Naive thymus-derived CD4-positive, alpha-beta T cell (primary cell): ENCODE measurements at regions not wholly inside any gene's neighbourhood (a gene's known extent, or its start where the extent isn't known, plus 50 kb on each side); places are given as distances from the start of the nearest gene placed in this dataset.
"Not testable (repeated sequence)": the region's sequence is repeated elsewhere in the genome, so short reads cannot be mapped to it uniquely, and the experiment has no call there.

Source experiments
- ATAC-seq: fragments of 150-1000 bp; cut with Tn5 transposase; 2 replicates; pipeline ENCODE4 v1.10.0; 2021; ENCODE audit warnings: mild to moderate bottlenecking, moderate library complexity
- CTCF ChIA-PET: fragments of 350-600 bp; sonication (Branson Sonifier 250); formaldehyde crosslinking; loops from one replicate; lab custom pipeline; 2021; ENCODE audit warnings: antibody characterized with exemption; lab: Charles Lee
- POLR2A ChIA-PET: fragments of 350-600 bp; sonication (Branson Sonifier 250); formaldehyde crosslinking; loops from one replicate; lab custom pipeline; 2021; ENCODE audit warnings: antibody characterized with exemption, inconsistent platforms; lab: Charles Lee
- DNase-seq, 9 donors: peaks; one replicate each; pipeline versions ENCODE4 v3.0.0 to v3.0.0-alpha.2; 2020 to 2022; ENCODE audit warnings: mixed read lengths in 1 of 9
- H3K27ac ChIP-seq: one replicate; pipeline ENCODE4 v1.7.0; 2013; ENCODE audit warnings: mild to moderate bottlenecking, low read depth, low read length, moderate library complexity
- H3K27me3 ChIP-seq, 2 donors: one replicate each; pipeline ENCODE4 v1.7.0; 2013; ENCODE audit warnings: low read length in 2 of 2, mild to moderate bottlenecking in 2 of 2, moderate library complexity in 2 of 2; ENCODE audit not compliant: control insufficient read depth in 2 of 2, insufficient read depth in 2 of 2
- H3K36me3 ChIP-seq, 3 experiments: 1 replicate in 2 of 3; 2 replicates in 1 of 3; pipeline ENCODE4 v1.7.0; 2013; ENCODE audit warnings: low read length in 3 of 3, mild to moderate bottlenecking in 3 of 3, moderate library complexity in 1 of 3; ENCODE audit not compliant: insufficient read depth in 3 of 3, control insufficient read depth in 2 of 3
- H3K4me1 ChIP-seq, 2 donors: one replicate each; pipeline ENCODE4 v1.7.0; 2013; ENCODE audit warnings: low read length in 2 of 2, mild to moderate bottlenecking in 2 of 2, moderate library complexity in 1 of 2; ENCODE audit not compliant: control insufficient read depth in 2 of 2, insufficient read depth in 2 of 2
- H3K4me3 ChIP-seq: 2 replicates; pipeline ENCODE4 v1.7.0; 2013; ENCODE audit warnings: mild to moderate bottlenecking, low read length
- H3K9me3 ChIP-seq, 3 experiments: 1 replicate in 2 of 3; 2 replicates in 1 of 3; pipeline ENCODE4 v1.7.0; 2013; ENCODE audit warnings: low read length in 3 of 3; ENCODE audit not compliant: control insufficient read depth in 2 of 3
- H3K27ac Mint-ChIP-seq, 9 donors: one replicate each; pipeline ENCODE4 v1.8.0; 2020 to 2022; ENCODE audit warnings: mixed read lengths in 9 of 9, mild to moderate bottlenecking in 8 of 9, moderate library complexity in 5 of 9, inconsistent platforms in 2 of 9
- H3K27me3 Mint-ChIP-seq, 5 donors: one replicate each; pipeline ENCODE4 v1.8.0; 2021 to 2022; ENCODE audit warnings: mixed read lengths in 5 of 5, mild to moderate bottlenecking in 1 of 5
- H3K36me3 Mint-ChIP-seq, 5 donors: one replicate each; pipeline ENCODE4 v1.8.0; 2020 to 2022; ENCODE audit warnings: mixed read lengths in 5 of 5, mild to moderate bottlenecking in 3 of 5, inconsistent platforms in 1 of 5
- H3K4me1 Mint-ChIP-seq, 7 donors: one replicate each; pipeline ENCODE4 v1.8.0; 2020 to 2022; ENCODE audit warnings: mixed read lengths in 7 of 7, mild to moderate bottlenecking in 3 of 7, inconsistent platforms in 1 of 7
- H3K4me3 Mint-ChIP-seq, 10 donors: one replicate each; pipeline ENCODE4 v1.8.0; 2020 to 2022; ENCODE audit warnings: mild to moderate bottlenecking in 10 of 10, mixed read lengths in 10 of 10, moderate library complexity in 6 of 10, inconsistent platforms in 2 of 10
- H3K9me3 Mint-ChIP-seq, 11 donors: one replicate each; pipeline ENCODE4 v1.8.0; 2020 to 2022; ENCODE audit warnings: mixed read lengths in 11 of 11, mild to moderate bottlenecking in 4 of 11, inconsistent platforms in 1 of 11, moderate library complexity in 1 of 11
- intact Hi-C, 2 donors: fragments of 100-400 bp; cut with micrococcal nuclease; formaldehyde crosslinking; loops; one replicate each; pipeline ENCODE4 v1.15.1; 2023

GRCh38 chr2:87567912-87568311, 180.0 kb upstream of the PLGLB2 start:
- H3K4me3 Mint-ChIP-seq, ATAC-seq, H3K36me3 ChIP-seq, POLR2A ChIA-PET, DNase-seq, CTCF ChIA-PET, intact Hi-C loops, H3K4me1 ChIP-seq, H3K27me3 ChIP-seq, H3K27me3 Mint-ChIP-seq, H3K27ac ChIP-seq, H3K9me3 Mint-ChIP-seq, H3K9me3 ChIP-seq, H3K4me3 ChIP-seq: not testable (repeated sequence)
- peak overlapping the region in 1 of 9 donors; percentile 47 for H3K27ac Mint-ChIP-seq
- H3K4me1 Mint-ChIP-seq = peaks cover 5 to 21% (median 13%) of the 10 kb centered on the region in 7 donors
- peaks cover 0 to 17% (median 0%) of the 10 kb centered on the region in 5 donors for H3K36me3 Mint-ChIP-seq

DNA sequence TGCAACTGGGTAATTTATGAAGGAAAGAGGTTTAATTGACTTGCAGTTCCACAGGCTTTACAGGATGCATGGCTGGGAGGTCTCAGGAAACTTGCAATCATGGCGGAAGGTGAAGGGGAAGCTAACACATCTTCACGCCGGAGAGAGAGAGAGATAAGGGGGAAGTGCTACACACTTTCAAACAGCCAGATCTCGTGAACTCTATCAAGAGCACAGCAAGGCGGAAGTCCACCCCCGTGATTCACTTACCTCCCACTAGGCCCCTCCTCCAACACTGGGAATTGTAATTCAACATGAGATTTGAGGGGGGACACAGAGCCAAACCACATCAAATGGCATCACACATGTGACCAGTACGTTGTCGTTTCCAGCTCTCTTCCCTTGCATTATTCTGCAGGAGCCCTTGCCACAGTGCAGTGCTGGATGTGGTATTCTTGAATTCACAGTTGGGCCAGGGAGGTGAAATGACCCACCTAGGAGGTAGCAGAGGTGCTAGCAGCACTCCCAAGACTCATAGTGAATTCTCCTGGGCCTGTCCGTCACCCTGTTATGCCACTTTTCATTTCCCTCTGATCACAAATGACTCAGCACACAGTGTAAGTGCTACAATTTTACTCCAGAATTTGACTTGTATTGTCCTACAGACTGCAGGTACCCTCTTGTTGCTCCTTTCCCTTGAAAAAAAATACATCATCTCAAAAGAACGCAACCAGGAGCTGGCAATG, 179.2 kb upstream of the PLGLB2 start:
- H3K36me3 ChIP-seq, H3K27me3 Mint-ChIP-seq, H3K4me1 ChIP-seq, intact Hi-C loops, POLR2A ChIA-PET, H3K27ac ChIP-seq, H3K9me3 ChIP-seq, H3K27me3 ChIP-seq, DNase-seq, CTCF ChIA-PET, H3K9me3 Mint-ChIP-seq, H3K4me3 ChIP-seq: not testable (repeated sequence)
- Mint-ChIP-seq H3K36me3 (peaks cover 0 to 17% (median 0%) of the 10 kb centered on the region in 5 donors), H3K4me1 (peaks cover 5 to 21% (median 13%) of the 10 kb centered on the region in 7 donors), H3K27ac (peak overlapping the region; percentile 18 to 92 (median 51)), H3K4me3 (peak overlapping the region in 5 of 10 donors; percentile 17 to 74 (median 41))
- ATAC-seq = peak; percentile 42

GRCh38 chr2:87569689-87570397, 178.0 kb upstream of the PLGLB2 start:
- not testable (repeated sequence) for H3K27ac ChIP-seq

DNA sequence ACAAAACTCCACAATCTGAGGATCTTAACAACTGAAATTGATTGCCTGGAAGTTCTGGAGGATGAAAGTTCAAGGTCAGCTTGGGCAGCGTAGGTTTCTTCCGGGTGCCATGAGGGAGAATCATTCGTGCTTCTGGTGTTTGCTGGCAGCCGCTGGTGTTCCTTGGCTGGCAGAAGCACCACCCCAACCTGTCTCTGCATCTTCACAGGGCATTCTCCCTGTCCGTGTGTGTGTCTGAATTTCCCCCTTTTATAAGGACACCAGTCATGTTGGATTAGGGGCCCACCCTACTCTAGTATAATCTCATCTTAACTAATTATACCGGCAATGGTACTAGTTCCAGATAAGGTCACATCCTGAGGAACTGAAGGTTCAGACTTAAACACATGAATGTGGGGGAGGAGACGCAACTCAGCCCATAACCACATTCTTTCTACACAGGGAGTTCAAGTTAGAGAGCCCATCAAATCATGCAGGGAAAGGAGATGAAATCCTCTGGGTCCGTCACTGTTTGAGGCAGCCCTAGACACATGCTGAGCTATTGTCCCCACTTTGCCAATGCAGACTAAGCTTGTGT, 175.9 kb upstream of the PLGLB2 start:
- H3K27ac ChIP-seq, H3K4me1 ChIP-seq, POLR2A ChIA-PET, H3K36me3 ChIP-seq, H3K9me3 ChIP-seq, CTCF ChIA-PET, H3K27me3 ChIP-seq, H3K4me3 ChIP-seq, H3K9me3 Mint-ChIP-seq, ATAC-seq, intact Hi-C loops, H3K4me3 Mint-ChIP-seq, DNase-seq, H3K27me3 Mint-ChIP-seq: not testable (repeated sequence)
- peaks cover 5 to 26% (median 21%) of the 10 kb centered on the region in 7 donors for H3K4me1 Mint-ChIP-seq
- peaks cover 0 to 10% (median 0%) of the 10 kb centered on the region in 5 donors for H3K36me3 Mint-ChIP-seq
- peak overlapping the region in 1 of 9 donors; percentile 23 for H3K27ac Mint-ChIP-seq

More at GRCh38 chr2:87569689-87570397, 178.0 kb upstream of the PLGLB2 start:
- H3K27me3 ChIP-seq, CTCF ChIA-PET, POLR2A ChIA-PET, H3K36me3 ChIP-seq, intact Hi-C loops, H3K9me3 ChIP-seq, H3K9me3 Mint-ChIP-seq, H3K4me1 ChIP-seq, H3K4me3 ChIP-seq, H3K27me3 Mint-ChIP-seq: not testable (repeated sequence)
- DNase-seq (peak in 2 of 9 donors; percentile 8 to 28), ATAC-seq (peak; percentile 85)
- peaks cover 0 to 17% (median 0%) of the 10 kb centered on the region in 5 donors for H3K36me3 Mint-ChIP-seq
- peak overlapping the region; percentile 30 to 77 (median 60) for H3K4me3 Mint-ChIP-seq
- peaks cover 5 to 21% (median 13%) of the 10 kb centered on the region in 7 donors for H3K4me1 Mint-ChIP-seq
- H3K27ac Mint-ChIP-seq = peak overlapping the region; percentile 86 to 98 (median 92)

- H3K4me3 ChIP-seq, H3K27me3 ChIP-seq, H3K27me3 Mint-ChIP-seq, intact Hi-C loops, H3K4me3 Mint-ChIP-seq, H3K36me3 Mint-ChIP-seq, H3K4me1 ChIP-seq, H3K27ac Mint-ChIP-seq, H3K9me3 ChIP-seq, POLR2A ChIA-PET, H3K36me3 ChIP-seq, H3K27ac ChIP-seq, DNase-seq, H3K9me3 Mint-ChIP-seq, ATAC-seq, CTCF ChIA-PET: not testable (repeated sequence)
- peaks cover 5 to 26% (median 21%) of the 10 kb centered on the region in 7 donors for H3K4me1 Mint-ChIP-seq
Observed at GRCh38 chr2:87572906-87573305, 175.0 kb upstream of the PLGLB2 start.

DNA sequence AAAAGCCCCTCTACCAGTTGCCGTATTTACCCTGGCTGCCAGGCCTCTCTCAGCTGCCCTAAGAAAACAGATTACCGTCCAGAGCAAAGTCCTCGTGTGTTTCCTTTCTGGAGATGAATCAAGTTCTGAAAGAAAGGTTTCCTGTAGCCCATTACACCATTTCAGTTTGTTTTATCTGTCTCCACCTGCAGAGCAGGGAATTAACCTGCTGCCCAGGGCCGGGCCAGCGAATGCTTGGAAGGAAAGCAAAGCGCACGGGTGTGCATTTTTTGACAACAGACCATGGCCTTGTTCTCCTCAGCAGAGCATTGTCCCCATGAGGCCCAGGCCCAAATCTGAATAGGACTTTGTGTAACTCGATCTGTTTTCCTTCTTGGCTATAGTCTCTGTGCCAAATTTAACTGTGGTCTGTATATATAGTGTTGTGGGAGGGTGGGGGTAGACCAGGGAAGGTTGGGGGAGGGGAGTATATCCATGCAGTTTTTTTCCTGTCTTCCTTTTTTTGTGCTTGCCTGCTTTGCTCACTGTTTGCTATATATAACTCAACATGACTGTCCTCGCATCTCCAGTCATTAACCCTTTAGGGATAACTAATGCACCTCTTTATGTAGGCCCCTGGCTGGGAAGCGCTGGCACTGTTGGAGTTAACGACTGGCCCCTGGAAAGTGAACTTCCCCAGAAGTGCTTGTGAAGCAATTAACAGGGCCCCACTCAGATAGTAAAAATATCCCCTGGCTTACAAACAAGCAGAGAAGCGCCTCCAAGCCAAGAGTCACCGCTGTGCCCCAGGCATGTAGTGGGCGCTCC, 174.3 kb upstream of the PLGLB2 start:
- intact Hi-C loops, H3K36me3 Mint-ChIP-seq, H3K9me3 ChIP-seq, DNase-seq, H3K4me3 ChIP-seq, H3K27me3 Mint-ChIP-seq, ATAC-seq, H3K27ac ChIP-seq, H3K4me1 ChIP-seq, POLR2A ChIA-PET, H3K27me3 ChIP-seq, H3K9me3 Mint-ChIP-seq, H3K27ac Mint-ChIP-seq, H3K36me3 ChIP-seq, CTCF ChIA-PET, H3K4me3 Mint-ChIP-seq: not testable (repeated sequence)
- H3K4me1 Mint-ChIP-seq = peaks cover 4 to 22% (median 17%) of the 10 kb centered on the region in 7 donors
